ENCODE measurements at regions not wholly inside any gene's neighbourhood (a gene's known extent, or its start where the extent isn't known, plus 50 kb on each side); places are given as distances from the start of the nearest gene placed in this dataset.
"Not testable (repeated sequence)": the region's sequence is repeated elsewhere in the genome, so short reads cannot be mapped to it uniquely, and the experiment has no call there.

DNA sequence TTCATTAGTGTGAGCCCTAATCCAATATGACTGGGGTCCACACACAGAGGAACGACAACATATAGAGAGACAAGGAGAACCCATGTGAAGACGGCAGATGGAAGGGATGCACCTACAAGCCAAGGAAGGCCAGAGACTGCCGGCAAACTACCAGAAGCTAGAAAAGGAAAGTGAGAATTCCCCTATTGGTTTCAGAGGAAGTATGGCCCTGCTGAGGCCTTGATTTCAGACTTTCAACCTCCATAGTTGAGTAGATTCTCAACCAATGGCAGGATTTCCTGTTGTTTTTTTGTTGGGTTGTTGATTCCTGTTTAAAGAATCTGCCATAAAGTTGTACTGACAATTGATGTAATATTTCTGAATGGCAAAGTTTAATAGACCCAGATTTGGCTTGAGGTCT, 241.5 kb downstream of the SATB2 start:
- DNase-seq (ENCODE audit: low spot score): no peak

DNA sequence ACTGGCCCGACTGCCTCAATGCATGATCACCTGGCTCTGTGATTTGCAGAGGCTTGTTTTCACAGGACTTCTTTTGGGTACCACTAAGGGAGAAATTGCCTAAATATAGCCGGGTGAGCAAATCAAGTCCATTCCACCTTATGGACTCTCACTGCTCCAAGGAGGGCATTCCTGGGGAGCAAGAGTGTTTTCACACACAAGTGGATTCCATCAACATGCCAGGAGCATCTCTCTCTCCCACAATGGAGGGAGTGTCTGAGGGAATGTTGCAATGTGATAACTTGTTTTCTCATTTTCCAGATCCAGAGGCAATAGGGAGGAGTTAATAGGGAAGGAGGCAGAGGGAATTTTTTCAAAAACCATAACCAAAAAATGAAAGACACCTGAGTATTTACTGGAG, 250.7 kb downstream of the SATB2 start:
- DNase-seq (ENCODE audit: low spot score): no peak

DNA sequence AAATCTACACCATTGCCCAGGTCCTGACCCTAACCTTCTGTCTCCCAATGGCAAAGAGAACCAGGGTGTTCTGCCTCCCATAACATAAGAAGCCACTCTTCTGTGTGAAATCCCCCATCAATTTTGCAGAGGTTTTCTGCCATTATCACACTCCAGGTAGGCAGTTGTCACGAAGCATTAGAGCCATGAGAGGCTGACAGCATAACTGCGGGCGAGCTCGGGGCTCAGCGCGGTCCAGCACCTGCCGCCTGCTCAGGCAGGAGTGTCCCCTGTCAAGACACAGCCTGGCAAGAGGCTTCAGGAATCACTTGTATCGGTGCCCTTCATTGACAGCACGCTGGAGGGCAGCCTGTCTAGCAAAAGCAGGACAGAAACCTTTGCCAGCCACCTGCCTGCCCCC, 251.2 kb downstream of the SATB2 start:
- DNase-seq (ENCODE audit: low spot score): no peak

DNA sequence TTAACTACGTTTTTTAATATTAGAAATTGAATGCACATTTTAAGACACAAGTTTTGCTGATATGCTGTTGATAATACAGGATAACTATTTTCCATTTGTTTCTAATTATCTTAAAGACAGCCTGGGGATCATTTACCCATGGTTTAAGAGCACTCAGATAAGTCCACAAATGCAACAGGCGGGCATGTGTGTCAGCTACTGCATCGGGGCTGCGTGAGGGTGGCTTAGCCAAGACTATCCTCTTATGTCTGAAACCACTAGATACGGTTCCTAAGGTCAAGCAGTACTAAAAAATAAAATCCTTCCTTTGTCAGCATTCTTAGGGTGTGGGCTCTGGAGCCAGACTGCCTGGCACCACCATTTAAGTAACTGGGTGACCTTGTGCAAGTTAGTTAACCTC, 254.8 kb downstream of the SATB2 start:
- no peak for DNase-seq (ENCODE audit: low spot score)

DNA sequence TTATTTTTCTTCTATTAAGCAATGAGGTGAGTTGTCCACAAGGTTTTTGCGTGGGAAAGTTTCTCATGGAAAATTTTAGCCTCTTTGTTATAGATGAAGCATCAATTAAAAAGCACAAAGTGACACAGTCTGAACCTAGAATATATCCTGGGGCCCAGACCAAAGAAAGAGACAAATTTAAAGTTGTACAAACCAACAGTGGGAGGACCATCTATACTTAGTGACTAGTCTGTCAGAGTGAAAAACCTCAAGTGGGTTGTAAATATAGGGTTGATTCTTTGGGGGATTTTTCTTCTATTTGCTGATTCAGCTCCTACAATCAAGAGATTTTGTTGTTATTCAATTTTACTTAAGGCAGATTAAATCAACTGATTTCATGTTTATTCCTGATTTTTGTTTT, 256.2 kb downstream of the SATB2 start:
- DNase-seq (ENCODE audit: low spot score): no peak

DNA sequence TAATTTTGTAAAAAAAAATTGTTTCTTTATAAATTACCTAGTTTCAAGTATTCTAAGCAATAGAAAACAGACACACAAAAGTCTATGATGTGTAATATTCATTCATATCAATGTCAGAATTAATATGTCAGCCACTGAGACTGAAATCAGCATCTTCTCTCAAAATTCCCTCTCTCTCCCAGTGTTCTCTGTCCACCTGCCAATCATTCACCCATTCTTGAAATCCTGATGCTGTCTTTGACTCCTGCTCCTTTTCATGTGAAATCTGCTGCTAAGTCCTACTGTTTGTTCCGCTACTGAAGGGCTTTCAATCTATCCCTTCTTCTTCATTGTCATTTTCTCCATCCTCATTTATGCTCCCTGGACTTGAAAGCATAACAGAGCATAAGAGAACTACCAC, 257.9 kb downstream of the SATB2 start:
- no peak for DNase-seq (ENCODE audit: low spot score)

DNA sequence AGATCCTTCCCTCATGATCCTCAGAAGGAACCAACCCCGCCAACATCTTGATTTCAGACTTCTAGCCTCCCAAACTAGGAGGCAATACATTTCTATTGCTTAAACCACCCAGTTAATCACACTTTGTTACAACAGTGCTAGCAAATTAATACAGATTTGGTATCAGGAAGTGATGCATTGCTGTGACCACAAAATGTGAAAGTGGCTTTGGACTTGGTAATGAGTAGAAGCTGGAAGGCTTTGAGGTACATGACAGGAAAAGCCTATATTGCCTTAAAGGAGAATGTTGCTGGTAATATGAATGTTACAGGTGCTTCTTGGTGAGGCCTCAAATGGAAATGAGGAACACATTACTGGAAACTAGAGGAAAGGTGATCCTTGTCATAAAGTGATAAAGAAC, 260.3 kb downstream of the SATB2 start:
- no peak for DNase-seq (ENCODE audit: low spot score)

DNA sequence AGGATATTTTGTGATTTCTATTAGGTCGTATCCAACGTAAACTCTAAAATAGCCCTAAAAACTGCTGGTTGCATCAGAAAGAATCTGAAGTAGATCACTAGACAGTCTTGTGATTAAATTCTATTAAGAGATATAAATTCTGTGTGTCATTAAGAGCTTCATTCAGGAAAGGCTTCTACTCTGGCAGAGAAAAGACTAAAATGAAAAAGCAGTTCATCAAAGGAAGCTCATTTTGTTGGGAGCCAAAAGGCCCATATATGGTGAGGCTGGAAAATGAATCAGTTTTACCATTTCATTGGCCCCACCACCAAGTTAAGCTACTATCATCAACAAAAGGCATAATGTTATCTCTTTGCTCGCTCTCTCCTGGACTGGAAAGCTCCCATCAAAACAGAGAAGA, 261.1 kb downstream of the SATB2 start:
- no peak for DNase-seq (ENCODE audit: low spot score)

DNA sequence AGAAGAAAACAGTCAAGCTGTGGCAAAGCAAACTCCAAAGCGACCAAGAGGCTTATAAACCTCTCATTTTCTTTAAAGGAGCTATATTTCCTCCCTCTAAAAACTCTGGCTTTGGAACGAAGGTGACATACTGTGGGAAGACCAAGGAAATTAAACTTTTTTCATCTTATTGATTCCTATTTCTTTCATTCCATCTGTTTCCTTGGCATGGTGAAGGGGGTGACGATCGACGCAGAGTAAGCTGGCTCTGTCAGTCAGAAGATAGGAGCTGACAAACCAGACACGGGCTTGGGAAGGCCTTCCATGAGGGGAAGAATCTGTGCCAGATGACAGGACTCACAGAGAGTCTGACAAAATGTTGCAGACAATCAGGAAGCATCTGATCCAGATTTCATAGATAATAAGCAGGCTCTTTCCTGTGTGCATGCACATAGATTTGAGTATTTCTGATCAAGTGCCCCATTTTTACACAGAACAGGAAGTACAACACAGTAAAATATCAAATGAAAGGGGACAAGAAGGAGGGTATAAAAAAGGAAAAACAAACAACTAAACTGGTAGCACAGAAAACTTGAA, 261.7 kb downstream of the SATB2 start:
- no peak for DNase-seq (ENCODE audit: low spot score)

DNA sequence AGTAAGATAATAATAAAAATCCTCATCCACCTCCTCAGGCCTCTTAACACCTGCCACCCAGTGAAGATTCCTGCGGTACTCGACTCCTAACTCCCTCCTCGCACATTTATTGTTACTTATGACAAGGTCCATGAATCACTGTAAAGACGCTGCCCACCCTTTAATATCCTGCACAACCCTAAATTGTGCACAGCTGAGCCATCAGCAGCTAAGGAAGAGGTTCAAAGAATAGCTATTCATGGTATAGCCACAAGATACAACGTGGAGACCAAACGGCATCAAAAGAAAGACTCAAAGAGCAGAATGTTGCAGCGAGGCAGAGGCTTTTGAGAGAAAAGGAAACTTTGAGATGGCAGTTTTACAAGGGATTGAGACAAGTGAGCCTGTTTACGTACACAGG, 266.3 kb downstream of the SATB2 start:
- DNase-seq (ENCODE audit: low spot score): no peak

DNA sequence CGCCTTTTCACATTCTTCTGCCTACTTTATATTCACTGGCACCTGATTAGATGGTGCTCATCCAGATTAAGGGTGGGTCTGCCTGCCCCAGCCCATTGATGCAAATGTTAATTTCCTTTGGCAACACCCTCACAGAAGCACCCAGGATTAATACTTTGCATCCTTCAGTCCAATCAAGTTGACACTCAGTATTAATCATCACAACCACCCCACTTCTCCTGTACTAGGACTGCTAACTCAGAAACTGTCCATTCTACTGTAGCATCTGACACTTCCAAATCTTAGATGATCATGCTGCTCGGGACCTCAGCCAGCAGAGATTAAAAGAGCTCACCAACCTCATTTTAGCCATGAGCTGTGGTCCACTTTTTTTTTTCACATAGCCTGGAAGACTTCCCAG, 268.5 kb downstream of the SATB2 start:
- no peak for DNase-seq (ENCODE audit: low spot score)

DNA sequence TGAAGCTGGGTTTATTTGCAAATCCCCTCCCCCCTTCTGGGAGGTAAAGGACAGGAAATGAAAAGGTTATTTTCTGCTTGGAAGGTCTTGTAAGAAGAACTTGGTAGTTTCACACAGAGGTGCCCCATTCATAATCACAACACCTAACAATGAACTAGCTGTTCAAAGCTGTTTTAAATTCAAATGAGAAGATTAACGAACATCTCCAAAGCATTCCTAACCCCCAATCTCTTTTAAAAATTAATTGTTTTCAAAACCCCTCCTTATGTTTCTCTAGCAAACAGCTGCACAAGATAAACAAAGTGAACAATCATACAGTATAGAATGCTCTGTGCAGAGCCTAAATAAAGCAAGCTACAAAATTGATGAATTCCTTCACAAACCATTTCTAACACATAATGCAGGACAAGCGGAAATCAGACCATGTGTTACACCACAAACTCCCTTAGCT, 271.4 kb downstream of the SATB2 start:
- DNase-seq (ENCODE audit: low spot score): no peak

DNA sequence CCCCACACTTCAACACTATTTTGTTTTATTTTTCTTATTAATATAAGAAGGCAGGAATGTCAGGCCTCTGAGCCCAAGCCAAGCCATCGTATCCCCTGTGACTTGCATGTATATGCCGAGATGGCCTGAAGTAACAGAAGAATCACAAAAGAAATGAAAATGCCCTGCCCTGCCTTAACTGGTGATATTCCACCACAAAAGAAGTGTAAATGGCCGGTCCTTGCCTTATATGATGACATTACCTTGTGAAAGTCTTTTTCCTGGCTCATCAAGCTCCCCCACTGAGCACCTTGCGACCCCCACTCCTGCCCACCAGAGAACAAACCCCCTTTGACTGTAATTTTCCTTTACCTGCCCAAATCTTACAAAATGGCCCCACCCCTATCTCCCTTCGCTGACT, 272.6 kb downstream of the SATB2 start:
- not testable (repeated sequence) for DNase-seq (ENCODE audit: low spot score)

DNA sequence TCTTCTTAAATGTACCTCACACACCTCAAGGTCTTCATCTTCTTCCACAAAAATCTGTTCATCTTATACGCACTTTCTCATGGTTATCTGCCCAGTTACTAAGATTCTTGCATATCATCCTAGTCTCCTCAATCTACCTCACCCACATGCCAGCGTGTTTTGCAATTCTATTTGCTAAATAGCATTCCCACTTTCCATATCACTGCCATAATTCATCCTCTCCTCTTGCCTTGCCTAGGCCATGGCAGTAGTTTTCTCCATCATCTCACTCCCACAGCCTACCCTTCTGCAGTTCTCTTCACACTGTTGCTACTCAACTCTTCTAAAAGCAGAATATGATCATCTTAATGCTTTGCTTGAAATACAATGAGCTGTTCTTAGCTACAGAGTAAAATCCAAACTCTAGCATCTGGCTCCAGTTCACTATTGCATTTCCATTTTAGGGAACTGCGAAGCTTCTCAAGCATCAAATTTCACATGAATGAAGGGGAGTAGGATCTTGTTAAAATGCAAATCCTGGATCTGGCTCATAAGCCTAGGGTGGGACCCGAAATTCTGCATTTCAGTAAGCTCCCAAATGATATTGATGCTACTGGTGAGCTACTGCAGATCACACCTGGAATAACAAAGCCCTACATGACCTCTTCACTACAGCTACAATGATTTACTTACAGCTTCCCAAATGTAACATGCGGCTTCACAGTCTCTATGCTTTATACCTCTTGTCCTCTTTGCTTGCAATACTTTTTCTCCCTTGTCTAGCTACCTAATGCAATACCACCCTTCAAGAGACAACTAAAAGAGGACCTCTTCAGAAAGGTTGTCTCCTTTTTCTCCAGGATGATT, 293.9 kb downstream of the SATB2 start:
- DNase-seq (ENCODE audit: low spot score): no peak

DNA sequence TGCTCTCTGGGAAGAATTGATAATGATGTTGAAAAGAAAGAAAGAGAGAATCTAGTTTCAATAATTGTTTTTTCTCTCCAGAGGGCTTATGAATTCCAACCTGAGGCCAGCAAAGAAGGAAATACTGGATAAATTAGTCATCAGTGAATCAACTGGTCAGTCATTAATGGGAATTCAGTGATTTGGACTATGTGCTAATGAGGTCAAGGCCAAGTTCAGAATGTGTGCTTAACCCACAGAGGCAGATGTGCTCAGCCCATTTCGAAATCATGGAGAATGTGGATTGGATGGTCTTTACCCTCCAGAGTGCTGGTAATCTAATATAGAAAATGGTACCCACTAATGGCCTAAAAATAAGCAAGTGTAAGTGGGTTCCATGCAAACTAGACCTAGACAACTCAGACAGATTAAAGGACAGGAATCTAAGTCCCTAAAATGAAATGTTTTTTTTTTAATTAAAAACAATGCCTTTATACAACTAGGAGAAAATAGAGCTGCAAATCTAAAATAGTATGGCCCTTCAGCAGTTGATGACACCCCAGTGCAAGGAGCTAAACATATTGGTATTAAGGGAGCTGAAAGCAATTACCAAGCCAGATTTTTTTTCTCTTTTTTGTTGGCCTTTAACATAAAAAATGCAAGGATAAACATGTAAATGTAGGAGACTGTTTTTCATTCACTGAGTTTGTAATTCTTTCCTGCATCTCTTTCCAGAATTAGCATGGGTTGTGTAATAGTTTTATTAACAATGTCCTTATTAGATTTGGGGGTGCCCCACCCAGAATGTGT, 296.9 kb downstream of the SATB2 start:
- no peak for DNase-seq (ENCODE audit: low spot score)

DNA sequence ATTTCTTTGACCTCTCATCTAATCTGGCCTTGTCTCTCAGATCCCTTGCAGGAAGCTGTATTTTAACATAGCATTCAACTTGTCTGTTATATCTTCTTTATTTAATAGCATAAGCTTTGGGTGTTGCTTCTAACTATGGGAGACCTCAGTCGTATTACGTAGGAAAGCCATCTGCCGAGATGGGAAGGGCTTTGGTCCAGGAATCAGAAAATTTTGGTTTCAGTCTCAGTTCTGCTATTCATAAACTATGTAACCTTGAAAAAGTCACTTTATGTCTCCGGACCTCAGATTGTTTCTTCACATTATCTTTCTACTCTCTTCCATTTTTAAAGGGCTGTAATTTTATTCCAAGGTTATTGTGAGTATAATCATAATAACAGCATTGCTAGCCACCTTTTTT, 297.7 kb downstream of the SATB2 start:
- DNase-seq (ENCODE audit: low spot score): no peak

DNA sequence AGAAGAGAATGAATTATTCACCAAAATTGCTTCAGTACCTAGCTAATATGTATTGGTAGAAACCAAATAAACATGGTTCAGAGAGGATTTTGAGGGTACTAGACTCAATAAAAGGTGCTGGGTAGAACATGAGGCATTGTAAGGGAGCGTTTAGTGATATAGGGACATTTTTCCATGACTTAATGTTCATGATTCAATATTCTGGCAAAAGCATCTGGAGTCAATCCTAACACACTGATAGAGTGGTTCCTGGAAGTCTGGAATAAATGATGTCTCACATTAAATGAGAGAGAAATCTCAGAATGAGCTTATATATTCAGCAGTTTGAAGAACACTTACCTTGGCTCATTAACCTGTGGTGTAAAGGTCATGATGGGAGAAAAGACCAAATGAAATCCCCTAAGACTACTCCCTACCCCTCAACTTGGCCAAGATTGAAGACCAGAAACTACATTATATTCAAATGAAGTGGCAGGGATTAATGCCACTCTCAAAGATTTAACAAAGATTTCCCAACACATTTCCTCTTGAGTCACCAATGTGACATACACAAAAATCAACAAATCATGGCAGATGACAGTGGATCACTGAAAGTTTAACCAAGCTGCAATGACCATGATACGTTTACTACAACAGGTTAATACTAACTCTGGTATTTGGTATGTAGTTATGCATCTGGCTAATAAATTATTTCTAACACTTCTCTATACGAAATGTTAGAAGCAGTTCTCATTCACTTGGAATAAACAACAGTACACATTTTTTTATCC, 309.5 kb downstream of the SATB2 start:
- no peak for DNase-seq (ENCODE audit: low spot score)

DNA sequence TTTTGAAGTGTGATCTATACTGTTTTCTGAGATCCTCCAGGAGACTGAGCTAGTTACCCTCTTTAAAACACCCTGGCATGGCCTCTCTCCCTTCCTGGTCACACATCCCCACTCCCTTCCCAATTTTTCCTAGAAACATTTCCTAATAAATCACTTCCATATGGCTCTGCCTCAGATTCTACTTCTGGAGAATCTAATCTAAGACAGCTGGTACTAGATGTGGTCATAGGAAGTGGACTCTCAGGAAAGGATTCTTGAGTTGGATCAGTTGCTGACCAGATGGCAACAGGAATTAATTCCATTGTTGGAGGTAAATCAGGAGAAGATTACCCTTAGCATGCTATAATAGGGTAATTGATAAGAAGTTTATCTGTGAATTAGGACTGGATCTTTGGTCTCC, 310.5 kb downstream of the SATB2 start:
- no peak for DNase-seq (ENCODE audit: low spot score)

DNA sequence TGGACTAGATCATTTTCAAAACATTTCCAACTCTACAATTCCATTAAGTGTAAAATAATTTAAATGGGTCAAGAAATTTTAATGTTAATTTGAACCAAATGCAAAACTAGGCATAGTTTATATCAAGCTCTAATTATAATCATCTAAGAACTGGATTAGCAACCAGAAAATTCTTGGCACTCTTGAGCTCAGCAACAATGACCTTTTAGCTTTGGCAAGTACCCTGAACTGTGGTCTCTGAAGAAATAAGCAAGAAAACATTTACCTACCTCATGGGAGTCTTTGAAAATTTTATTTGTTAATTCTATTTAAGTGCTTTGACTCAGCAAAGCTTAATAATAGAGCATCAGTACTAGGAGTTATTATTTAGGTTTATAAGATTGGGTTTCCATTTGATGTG, 313.2 kb downstream of the SATB2 start:
- DNase-seq (ENCODE audit: low spot score): no peak

DNA sequence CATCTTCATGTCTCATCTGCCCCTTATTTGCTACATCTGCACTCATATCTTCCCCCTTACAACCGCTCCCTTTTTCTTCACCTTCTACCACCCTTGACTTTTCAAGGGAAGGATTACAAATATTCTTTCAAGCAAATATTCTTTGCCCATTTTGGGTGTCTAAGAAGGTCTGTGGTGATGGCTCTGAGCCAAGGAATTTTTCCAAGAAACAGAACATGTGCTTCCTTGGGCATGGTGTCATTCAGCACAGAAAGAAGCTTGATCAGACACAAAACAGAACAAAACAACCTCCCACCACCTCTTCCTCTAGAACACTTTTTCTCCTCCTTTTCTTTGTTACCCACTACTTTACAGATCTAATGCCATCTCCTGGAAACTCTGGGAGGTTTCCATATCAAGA, 313.7 kb downstream of the SATB2 start:
- DNase-seq (ENCODE audit: low spot score): no peak

DNA sequence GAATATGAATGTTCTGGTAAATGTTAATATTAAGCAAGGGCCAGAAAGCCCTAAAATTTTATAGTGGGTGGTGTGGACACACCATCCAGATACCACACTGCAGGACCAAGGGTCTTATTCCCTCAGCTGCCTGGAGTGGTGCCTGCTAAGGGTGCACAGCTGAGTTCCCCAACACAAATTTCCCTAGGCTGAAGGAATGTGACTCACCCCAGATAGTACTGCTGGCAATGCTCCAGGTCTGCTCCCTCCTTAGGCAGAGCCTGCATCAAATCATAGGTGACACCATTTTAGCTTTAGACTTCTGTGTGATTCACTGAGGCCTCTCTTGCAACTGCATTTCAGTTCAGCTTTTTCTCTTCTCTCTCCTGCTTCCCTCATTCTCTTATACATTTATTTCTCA, 321.1 kb downstream of the SATB2 start:
- DNase-seq (ENCODE audit: low spot score): no peak

DNA sequence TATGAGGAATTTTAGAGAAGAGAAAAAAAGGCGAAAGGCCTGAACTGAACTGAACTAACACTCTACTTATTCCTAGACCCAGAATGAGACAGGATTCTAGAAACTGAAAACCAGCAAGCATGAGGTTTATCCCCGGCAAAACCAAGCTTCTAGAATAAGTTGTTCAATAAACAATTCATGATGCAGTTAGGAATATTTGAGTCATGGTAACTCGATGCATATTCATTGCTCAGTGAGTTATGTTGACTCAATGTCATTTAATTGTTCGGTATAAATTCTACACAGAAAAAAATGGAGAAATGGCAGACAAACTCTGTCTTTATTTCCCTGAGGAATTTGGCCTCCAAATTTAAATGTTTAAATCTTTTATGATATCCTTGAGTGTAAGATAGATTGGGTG, 321.5 kb downstream of the SATB2 start:
- DNase-seq (ENCODE audit: low spot score): no peak

Data from ecto neural progenitor cell (in vitro differentiated cells).